ENCODE measurements at regions not wholly inside any gene's neighbourhood (a gene's known extent, or its start where the extent isn't known, plus 50 kb on each side); places are given as distances from the start of the nearest gene placed in this dataset.

- no peaks in the 10 kb centered on the region for H3K9me3 Mint-ChIP-seq
- DNase-seq, result no peak
- no peaks in the 10 kb centered on the region for H3K27me3 Mint-ChIP-seq (ENCODE audit: low read depth, poor library complexity)
- no peak overlapping the region for H3K27ac Mint-ChIP-seq
- no peak for TF ChIP-seq CTCF (IDR thresholded peaks at IDR 0.05)
- H3K4me1 Mint-ChIP-seq, result no peaks in the 10 kb centered on the region
- no peaks in the 10 kb centered on the region for H3K36me3 Mint-ChIP-seq (ENCODE audit: low read depth)
- no peak overlapping the region for H3K4me3 Mint-ChIP-seq
Measured at GRCh38 chr12:60263836-60264493, 668.1 kb downstream of the SLC16A7 start.

GRCh38 chr12:60265741-60266140 lies 669.9 kb downstream of the SLC16A7 start:
- H3K4me3 Mint-ChIP-seq, result no peak overlapping the region
- H3K9me3 Mint-ChIP-seq, result peaks cover 6% of the 10 kb centered on the region
- H3K36me3 Mint-ChIP-seq (ENCODE audit: low read depth), result no peaks in the 10 kb centered on the region
- no peak for DNase-seq
- no peaks in the 10 kb centered on the region for H3K27me3 Mint-ChIP-seq (ENCODE audit: low read depth, poor library complexity)
- H3K27ac Mint-ChIP-seq, result no peak overlapping the region
- no peak for TF ChIP-seq CTCF (IDR thresholded peaks at IDR 0.05)
- H3K4me1 Mint-ChIP-seq, result no peaks in the 10 kb centered on the region

- peaks cover 7% of the 10 kb centered on the region for H3K9me3 Mint-ChIP-seq
- no peak for DNase-seq
- H3K4me1 Mint-ChIP-seq, result no peaks in the 10 kb centered on the region
- H3K27ac Mint-ChIP-seq, result no peak overlapping the region
- no peaks in the 10 kb centered on the region for H3K36me3 Mint-ChIP-seq (ENCODE audit: low read depth)
- TF ChIP-seq CTCF (IDR thresholded peaks at IDR 0.05), result no peak
- no peak overlapping the region for H3K4me3 Mint-ChIP-seq
- no peaks in the 10 kb centered on the region for H3K27me3 Mint-ChIP-seq (ENCODE audit: low read depth, poor library complexity)
Measured at GRCh38 chr12:60266381-60266852, 670.6 kb downstream of the SLC16A7 start.

GRCh38 chr12:60269611-60270269 lies 673.9 kb downstream of the SLC16A7 start:
- Mint-ChIP-seq H3K27ac (no peak overlapping the region), H3K27me3 (ENCODE audit: low read depth, poor library complexity) (no peaks in the 10 kb centered on the region), H3K4me1 (no peaks in the 10 kb centered on the region), H3K9me3 (peaks cover 7% of the 10 kb centered on the region), H3K36me3 (ENCODE audit: low read depth) (no peaks in the 10 kb centered on the region), H3K4me3 (no peak overlapping the region)
- no peak for DNase-seq
- TF ChIP-seq CTCF (IDR thresholded peaks at IDR 0.05), result no peak

- no peak overlapping the region for H3K4me3 Mint-ChIP-seq
- H3K36me3 Mint-ChIP-seq (ENCODE audit: low read depth), result no peaks in the 10 kb centered on the region
- no peaks in the 10 kb centered on the region for H3K4me1 Mint-ChIP-seq
- DNase-seq, result no peak
- TF ChIP-seq CTCF (IDR thresholded peaks at IDR 0.05), result no peak
- no peaks in the 10 kb centered on the region for H3K27me3 Mint-ChIP-seq (ENCODE audit: low read depth, poor library complexity)
- no peak overlapping the region for H3K27ac Mint-ChIP-seq
- H3K9me3 Mint-ChIP-seq, result peaks cover 7% of the 10 kb centered on the region
Measured at GRCh38 chr12:60271816-60272215, 676.0 kb downstream of the SLC16A7 start.

GRCh38 chr12:60278209-60278608 lies 682.4 kb downstream of the SLC16A7 start:
- H3K27ac Mint-ChIP-seq, result no peak overlapping the region
- H3K27me3 Mint-ChIP-seq (ENCODE audit: low read depth, poor library complexity), result no peaks in the 10 kb centered on the region
- H3K4me3 Mint-ChIP-seq, result no peak overlapping the region
- DNase-seq, result no peak
- H3K9me3 Mint-ChIP-seq, result no peaks in the 10 kb centered on the region
- no peaks in the 10 kb centered on the region for H3K36me3 Mint-ChIP-seq (ENCODE audit: low read depth)
- H3K4me1 Mint-ChIP-seq, result peaks cover 4% of the 10 kb centered on the region
- TF ChIP-seq CTCF (IDR thresholded peaks at IDR 0.05), result no peak

Measured in nephron progenitor cell (in vitro differentiated cells).